NCI-H2081 treated with DMSO at 0.1 percent for 48 hours (cell line): ENCODE measurements at regions not wholly inside any gene's neighbourhood (a gene's known extent, or its start where the extent isn't known, plus 50 kb on each side); places are given as distances from the start of the nearest gene placed in this dataset.

ENCODE experiments used
- DNase-seq: peaks from one replicate; lab custom pipeline; 2025; lab: John Stamatoyannopoulos, UW

DNA sequence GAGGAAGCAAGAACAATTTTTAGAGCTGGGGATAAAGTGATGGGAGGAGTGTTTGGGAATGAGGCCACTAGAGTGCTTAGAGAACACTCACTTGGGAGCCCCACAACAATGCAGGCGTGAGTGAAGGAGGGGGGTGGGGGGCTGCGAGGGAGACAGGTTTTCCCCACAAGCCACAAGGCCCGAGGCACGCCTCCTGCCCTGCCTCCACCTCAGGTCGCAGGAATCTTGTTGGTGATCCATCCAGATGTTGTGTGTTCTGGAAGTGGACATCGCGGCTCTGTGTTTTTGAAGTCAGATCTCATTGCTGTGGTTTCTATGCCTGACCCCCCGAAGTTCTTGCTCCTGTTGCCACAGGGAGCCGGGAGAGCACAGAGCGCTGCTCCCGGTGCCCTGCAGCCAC, 178.0 kb upstream of the BMPER start:
- no peak for DNase-seq

- no peak for DNase-seq
Observed at GRCh38 chr7:33728873-33729551, 176.3 kb upstream of the BMPER start.

- DNase-seq, result no peak
Observed at GRCh38 chr7:33729726-33730125, 175.6 kb upstream of the BMPER start.

GRCh38 chr7:33730958-33731357, 174.4 kb upstream of the BMPER start:
- DNase-seq, result no peak

DNA sequence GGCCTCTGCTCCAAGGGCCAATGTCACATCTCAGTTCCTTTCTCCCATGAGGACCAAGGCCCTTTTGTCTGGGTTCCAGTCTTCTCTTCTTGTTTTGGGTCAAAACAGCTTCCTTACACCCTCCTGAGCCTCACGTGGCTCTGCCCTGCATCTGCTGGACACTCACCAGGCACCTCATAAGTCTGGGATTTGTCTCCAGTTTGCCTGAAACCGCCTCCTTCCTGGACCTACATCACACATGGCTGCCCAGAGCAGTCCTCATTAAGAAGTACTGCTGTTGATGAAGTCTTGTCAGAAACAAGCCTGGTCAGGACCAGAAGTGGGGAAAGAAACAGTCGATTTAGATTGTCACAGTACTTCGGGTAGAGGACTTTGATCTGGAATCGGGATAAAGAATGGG, 173.4 kb upstream of the BMPER start:
- no peak for DNase-seq

DNA sequence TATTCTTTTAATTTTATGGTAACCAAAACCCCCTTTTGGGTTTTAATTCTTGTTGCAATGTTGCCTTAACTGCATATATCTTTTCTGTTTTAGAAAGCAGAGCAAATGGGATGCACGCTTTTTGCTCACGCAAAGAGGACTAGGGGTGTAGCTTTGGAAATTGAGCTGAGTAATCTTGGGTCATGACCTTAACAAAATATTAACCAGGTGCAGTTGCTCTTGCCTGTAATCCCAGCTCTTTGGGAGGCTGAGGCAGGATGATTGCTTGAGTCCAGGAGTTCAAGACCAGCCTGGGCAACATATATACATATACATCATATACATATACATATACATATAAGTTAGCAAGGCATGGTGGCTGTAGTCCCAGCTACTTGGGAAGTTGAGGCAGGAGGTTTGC, 172.9 kb upstream of the BMPER start:
- DNase-seq, result no peak

DNA sequence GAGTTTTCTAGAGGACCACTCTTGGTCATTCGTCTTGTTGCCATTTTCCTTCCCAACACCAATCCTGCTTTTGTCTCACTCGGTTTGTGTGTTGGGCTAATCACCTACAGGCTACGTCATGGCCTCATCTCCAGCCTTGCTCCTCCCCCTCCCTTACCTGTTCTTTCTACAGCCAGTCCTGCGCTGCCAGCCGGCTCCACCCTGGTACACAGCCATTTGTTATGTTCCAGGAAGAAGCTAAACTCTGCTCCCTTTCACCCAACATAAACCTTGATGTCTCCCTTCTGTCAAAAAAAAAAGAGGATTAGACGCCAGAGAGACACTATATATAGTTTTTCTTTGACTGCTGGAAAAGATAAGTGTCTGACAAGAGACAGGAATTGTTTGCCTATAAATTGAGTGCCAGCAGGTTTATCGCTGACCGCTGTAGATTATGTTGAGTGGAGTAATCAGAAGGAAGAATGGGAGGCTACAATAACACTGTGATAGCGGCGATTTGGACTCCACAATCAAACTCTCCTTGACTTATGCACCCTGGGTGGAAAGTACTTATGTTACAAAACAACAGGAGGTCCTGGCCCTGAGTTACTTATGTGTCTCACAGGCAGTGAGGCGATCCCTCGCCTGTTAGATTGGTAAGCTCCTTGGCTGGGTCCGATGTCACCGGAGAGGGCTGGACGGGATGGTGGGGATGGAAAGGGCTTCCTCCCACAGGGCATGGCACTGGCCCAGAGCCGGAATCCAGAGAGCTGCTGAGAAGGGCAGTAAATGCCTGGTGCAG, 171.3 kb upstream of the BMPER start:
- DNase-seq, result no peak

- no peak for DNase-seq
Observed at GRCh38 chr7:33735403-33735802, 169.9 kb upstream of the BMPER start.

- DNase-seq, result no peak
Observed at GRCh38 chr7:33736521-33737221, 168.7 kb upstream of the BMPER start.

- DNase-seq, result no peak
Observed at GRCh38 chr7:33738260-33738935, 166.9 kb upstream of the BMPER start.

GRCh38 chr7:33739286-33739685, 166.1 kb upstream of the BMPER start:
- no peak for DNase-seq

GRCh38 chr7:33742521-33742920, 162.8 kb upstream of the BMPER start:
- DNase-seq, result no peak

- no peak for DNase-seq
Observed at GRCh38 chr7:33742999-33743587, 162.2 kb upstream of the BMPER start.

GRCh38 chr7:33743594-33743993, 161.7 kb upstream of the BMPER start:
- no peak for DNase-seq

- no peak for DNase-seq
Observed at GRCh38 chr7:33744293-33745075, 160.9 kb upstream of the BMPER start.

DNA sequence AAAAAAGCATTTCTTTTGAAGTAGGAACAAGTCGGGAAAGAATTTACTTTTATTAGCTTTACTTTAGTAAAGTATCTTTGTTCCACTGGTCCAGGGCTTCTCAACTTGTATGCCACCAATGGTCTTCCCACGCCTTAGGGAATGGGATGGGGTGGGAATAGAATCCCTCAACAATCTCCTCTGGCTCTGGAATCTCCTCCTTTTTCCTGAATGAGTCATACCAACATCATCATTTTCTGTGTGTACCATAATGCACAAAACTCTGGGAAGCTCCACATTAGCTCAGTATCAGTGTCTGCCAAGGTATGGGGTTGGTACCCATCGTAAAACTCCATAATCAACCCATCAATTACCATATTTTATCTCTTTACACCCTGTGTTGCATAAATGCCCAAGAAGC, 159.4 kb upstream of the BMPER start:
- DNase-seq, result no peak

GRCh38 chr7:33748793-33749192, 156.5 kb upstream of the BMPER start:
- DNase-seq, result no peak

GRCh38 chr7:33750177-33750576, 155.2 kb upstream of the BMPER start:
- DNase-seq, result no peak

DNA sequence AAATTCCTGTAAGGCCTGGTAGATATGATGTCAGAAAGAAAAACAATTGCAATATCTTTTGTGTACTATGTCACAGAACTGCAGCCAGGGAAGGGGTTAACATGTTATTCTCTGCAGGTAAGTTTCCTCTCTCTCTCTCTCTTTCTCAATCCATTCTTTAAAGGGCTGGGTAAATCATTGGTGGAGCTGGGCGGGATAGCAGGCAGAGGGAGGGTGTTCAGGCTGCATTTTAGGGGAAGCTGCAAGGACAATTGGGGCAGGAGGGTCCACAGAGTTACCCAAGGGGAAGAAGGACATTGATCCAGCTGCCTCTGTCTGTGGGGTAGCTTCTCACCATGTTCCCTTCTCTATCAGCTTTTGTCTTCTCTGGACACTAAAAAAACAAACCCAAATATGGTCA, 153.9 kb upstream of the BMPER start:
- no peak for DNase-seq

- DNase-seq, result no peak
Observed at GRCh38 chr7:33753881-33754525, 151.3 kb upstream of the BMPER start.
